NCI-H2107 treated with DMSO at 0.1 percent for 48 hours (cell line): ENCODE measurements at regions not wholly inside any gene's neighbourhood (a gene's known extent, or its start where the extent isn't known, plus 50 kb on each side); places are given as distances from the start of the nearest gene placed in this dataset.

Source experiments
- DNase-seq: peaks from one replicate; lab custom pipeline; 2025; ENCODE audit not compliant: unreplicated experiment; lab: John Stamatoyannopoulos, UW

- no peak for DNase-seq
These were observed 172.1 kb upstream of the GLI2 start for GRCh38 chr2:120563616-120564015.

DNA sequence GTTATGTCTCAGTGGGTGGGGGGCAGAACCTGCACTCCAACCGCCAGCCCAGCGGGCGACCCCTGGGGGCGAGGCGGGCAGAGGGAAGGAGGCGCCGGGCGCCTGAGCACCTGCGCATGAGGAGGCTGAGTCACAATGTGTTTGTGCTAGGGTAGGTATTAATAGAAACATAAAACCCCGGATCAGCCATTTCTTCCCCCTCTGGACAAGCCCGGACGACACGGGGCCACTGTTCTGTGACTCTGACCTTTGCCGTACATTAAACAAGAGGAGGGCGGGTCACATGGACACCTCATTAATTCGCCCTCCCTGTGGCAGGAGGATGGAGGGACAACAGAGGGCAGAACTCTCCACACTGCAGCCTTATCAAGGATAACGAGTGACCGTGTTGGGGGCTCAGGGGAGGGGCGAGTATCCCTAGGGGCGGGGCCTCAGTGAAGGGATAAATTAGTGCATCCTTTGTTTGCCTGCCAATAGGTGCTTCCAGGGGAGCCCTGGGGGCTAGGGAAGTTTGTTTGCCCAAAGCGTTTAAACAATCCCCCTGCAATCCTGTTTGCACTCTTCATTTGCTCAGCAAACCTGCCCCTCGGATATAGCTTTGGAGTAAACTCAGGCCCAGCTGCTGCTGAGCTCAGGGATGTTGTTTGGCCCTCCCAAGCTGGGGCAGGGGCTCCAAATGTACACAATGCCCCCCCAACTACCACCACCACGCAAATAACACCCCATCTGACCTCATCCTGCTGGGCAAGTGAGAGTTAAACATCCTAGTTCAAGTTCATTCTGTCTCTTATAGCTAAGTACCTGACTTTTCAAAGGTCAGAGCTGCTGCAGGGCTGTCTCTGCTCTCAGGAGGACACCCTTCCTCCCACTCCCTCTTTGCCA, 171.2 kb upstream of the GLI2 start:
- no peak for DNase-seq

- DNase-seq: no peak
These were observed 170.6 kb upstream of the GLI2 start for GRCh38 chr2:120565095-120565460.

- no peak for DNase-seq
These were observed 169.7 kb upstream of the GLI2 start for GRCh38 chr2:120565929-120566328.

DNA sequence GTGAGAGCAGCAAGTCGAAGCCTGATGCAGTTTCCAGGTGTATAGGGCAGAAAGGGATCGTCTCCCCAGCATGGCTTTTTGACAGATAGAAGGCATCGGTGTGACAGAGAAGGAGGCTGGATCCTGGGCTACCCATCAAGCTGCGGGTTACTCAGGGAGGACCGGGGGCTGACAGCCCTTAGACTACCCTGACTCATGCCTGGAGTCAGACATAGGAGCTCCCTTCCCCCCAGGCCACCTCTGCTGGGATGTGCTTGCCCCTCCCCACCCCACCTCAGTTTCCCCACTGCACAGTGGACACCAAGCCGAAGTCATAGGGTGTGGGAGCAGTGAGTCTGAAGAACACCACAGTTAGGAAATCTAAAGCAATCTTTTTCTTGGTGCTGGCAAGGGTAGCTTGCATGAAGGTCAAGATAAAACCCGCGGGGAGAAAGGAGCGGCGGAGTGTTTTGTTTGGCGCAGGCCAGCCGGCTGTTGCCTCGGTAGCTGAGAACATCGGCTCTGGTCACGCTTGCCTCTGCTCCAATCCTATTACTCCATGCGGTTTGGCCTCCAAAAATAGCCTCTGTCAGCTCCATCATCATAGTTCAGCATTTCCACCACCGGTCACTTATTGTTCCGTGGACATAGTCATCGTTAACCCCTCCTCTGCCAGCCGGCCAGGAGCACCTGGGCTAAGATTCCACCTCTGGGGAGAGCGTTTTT, 169.2 kb upstream of the GLI2 start:
- no peak for DNase-seq

GRCh38 chr2:120567128-120567527, 168.5 kb upstream of the GLI2 start:
- DNase-seq: no peak

DNA sequence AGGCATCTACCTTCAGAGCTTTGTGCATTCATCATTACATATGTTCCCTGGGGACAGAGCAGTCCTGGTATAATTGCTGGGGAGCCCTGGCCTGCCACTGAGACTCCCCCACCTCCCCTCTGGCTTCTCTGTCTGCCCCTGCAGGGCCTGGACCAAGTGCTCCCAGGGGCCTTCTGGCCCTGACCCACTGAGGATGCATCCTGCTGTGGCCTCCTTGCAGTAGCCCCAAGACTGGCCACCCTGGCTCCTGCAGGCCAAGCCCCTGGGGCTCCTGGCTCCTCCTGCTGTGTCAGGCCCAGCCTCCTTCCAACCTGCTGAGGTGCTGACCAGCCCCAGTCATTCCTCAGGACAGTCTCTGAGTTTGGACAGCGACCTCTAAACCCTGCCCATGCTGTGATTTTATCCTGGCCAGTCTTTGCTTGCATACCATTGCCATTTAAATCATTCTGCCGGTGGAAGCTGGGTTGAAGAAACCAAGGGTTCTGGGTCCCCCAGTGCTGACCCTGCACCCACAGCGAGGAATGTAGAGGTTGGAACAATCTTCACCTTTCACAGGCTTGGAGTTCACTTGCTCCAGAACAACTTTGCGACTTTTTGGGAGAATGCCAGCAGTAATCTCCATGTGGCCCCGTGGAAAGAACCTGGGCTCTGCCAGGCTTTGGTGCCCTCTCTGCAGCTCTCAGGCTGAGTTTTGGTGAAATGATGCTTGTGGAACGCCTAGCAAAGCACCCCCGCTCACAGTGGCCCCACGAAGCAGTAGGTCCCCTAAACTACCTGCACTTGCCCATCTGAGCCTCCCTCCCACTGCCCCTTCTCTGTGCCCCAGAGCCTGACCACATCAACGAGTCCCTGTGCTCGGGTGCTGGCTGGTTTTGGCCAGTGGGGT, 167.3 kb upstream of the GLI2 start:
- DNase-seq: no peak

- DNase-seq: no peak
These were observed 166.7 kb upstream of the GLI2 start for GRCh38 chr2:120568975-120569268.

DNA sequence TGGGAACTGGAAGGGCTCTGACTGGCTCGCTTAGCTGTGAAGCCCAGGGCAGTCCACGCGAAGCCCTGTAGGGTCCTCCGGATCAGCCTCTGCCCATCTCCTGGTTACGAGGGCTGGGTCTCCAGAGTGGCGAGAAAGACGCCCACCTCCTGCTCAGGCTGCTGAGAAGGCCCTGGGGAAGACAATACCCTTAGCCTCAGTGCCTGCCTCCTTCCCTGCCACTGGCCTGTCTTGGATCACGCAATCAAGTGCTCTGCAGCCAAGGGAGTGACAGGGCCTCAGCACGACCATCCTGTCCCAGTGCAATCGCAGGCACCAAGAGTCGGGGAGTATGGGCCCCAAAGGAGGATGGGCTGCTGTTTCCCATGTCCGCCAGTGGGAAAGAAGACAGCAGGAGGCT, 165.7 kb upstream of the GLI2 start:
- DNase-seq: no peak

DNA sequence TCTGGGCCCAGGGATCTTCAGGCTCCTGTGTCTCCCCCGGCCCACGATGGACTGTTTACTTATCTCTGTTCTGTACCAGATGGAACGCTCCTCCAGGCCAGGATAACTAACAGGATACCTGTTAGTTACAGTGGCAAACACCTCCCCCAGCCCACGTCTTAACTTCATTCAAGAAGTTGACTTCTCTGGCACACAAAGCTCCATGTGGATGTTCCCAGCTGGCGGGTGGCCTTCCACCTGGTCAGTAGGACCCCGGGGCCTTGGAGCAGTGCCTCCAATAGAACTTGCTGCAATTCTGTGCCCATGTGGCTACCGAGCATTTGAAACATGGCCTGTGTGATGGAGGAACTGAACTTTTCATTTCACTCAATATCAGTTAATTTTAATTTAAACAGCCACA, 165.1 kb upstream of the GLI2 start:
- no peak for DNase-seq

- DNase-seq: no peak
These were observed 164.5 kb upstream of the GLI2 start for GRCh38 chr2:120571015-120571728.

DNA sequence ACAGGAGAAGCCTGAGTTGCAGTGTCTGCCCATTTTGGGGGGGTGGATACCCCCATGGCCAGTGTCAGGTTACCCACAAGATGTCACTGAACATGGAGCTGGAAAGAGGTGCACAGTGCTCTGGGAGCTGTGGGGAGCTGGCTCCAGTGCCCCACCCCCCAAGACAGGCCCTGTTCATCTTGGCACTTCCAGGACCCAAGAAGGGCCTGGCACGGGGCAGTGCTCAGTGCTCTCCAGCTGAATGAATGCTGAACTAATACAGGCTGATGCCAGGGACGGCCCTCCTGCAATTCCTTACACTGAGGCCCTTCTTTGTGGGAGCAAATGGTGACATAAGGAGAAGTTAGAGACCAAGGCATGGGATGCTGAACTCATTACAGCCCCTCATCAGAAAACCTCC, 163.4 kb upstream of the GLI2 start:
- DNase-seq: no peak

GRCh38 chr2:120574620-120575019, 161.0 kb upstream of the GLI2 start:
- DNase-seq: no peak

DNA sequence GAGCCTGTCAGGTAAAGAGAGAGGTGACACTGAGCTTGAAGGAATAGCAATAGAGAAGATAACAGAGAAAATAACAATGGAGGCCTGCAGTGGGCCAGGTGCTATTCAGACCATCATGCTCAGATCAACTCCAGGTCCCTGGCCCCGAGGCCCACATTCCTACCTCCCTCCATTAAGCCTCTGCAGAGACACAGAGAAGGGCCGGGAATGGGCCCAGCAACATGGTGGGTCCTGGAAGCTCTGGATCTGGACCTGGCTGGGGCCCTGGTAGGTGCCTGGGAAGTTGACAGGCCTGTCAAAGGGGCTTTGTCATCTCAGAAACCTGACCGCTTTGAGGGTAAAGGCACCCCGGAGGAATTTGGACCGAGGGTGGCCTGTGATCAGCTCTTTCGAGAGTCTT, 159.7 kb upstream of the GLI2 start:
- DNase-seq: no peak

DNA sequence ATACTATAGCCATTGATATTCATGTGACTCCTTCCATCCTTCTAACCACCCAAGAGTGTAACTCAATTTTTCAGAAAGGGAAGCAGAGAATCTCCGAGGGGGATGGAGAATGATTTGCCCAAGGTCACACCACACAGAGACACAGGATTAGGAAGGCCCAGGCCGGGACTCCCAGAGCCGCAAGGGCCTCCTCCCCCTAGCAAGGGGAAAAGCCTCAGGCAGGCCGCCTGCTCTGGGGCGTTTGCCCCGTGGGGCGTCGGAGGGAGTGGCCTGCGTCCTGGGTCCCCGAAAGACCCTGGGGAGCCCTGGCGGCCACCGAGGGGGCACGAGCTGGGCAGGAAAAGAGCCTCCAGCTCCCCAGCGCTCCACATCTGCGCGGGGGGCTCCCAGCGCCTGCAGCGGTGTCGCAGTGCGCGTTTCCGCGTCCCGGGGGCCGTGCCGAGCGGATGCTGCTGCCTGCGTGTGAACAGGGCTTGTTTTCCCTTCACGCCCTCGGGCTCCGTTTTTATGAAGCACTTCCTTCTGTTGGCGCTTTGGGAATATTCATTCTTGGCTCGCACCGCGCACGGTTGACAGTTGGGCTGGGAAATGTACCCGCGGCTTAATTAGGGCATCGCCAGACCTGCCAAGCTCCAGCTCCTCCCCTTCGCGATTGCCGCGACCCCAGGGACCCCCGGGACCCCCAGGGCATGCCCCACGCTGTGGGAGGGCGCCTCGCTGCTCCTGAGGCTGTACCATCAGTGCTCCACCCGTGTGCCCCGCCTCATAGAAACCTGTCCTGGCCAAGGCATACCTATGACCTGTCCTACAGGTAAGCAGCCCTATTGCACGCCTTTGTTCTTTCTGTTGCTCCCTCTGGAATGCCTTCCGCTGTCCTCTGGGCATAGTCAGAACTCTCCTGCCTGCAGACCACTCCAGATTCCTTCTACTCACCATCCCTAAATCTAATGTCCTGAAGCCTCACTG, 158.9 kb upstream of the GLI2 start:
- no peak for DNase-seq

DNA sequence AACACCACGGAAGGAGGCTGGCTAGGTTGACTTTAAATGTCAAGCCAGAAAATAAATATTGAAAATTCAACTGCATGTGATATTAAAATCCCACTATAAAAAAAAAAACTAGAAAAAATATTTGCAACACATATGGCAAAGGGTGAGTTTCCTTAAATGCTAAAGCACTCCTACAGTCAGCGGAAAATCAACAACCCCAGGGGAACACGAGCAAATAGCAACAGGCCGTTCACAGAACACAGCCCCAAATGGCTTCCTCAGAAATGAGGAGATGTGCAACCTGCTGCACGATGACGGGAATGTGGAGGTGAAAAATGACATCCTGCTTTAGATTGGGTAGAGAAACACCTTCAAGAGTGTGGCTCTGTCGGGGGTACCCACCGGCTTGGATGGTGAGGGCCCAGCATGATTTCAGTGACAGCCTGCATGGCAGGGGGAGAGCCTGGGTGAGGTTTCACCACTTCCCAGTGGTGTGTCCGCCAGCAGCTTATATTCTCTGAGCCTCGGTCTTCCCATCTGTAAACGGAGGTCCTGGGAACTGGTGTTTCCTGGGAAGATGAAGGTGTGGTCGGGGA, 157.9 kb upstream of the GLI2 start:
- no peak for DNase-seq

GRCh38 chr2:120578576-120579352, 156.9 kb upstream of the GLI2 start:
- DNase-seq: no peak

GRCh38 chr2:120579916-120580685, 155.6 kb upstream of the GLI2 start:
- peak; percentile 68 for DNase-seq
